Esophagus mucosa (tissue), 1 donor: ENCODE measurements at regions not wholly inside any gene's neighbourhood (a gene's known extent, or its start where the extent isn't known, plus 50 kb on each side); places are given as distances from the start of the nearest gene placed in this dataset.
"Not testable (repeated sequence)": the region's sequence is repeated elsewhere in the genome, so short reads cannot be mapped to it uniquely, and the experiment has no call there.

Source experiments
- ATAC-seq: fragments of 200-7000 bp; cut with Tn5 transposase; one replicate; pipeline ENCODE4 v1.9.1; 2020
- donor health status: DM: yes; HTN: yes; CAD: no.

DNA sequence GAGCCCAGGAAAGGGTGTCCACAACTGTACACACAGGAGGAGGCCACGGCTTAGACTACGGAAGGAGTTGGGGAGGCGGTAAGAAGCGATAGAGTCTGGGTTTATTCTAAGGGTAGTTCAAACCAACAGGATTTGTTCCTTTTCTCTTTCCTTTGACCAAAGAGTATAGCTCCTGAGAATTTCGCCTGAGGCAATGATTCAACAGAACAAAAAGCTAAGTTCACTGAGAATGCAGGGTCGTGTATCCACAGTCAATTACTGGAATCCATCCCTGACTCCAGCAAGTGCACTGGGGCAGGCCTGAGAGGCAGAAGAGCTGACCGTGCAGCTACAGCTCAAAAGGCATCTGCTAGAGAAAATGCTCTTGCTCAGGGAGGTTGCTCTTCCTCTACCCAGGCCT is 140.9 kb downstream of the TFCP2L1 start:
- no peak for ATAC-seq

DNA sequence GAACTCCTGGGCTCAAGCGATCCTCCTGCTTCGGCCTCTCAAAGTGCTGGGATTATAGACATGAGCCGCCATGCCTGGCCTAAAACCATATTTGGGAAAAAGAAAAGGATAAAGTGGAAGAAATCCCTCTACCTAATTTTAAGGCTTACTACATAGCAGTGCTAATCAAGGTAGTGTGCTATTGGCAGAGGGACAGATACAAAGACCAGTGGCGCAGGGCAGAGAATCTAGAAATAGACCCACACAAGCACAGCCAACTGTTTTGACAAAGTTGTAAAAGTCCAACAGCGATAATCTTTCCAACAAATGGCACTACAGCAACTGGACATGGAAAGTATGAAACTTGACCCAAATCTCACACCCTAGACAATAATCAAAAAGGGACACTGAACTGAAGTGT is 138.4 kb downstream of the TFCP2L1 start:
- ATAC-seq = no peak

DNA sequence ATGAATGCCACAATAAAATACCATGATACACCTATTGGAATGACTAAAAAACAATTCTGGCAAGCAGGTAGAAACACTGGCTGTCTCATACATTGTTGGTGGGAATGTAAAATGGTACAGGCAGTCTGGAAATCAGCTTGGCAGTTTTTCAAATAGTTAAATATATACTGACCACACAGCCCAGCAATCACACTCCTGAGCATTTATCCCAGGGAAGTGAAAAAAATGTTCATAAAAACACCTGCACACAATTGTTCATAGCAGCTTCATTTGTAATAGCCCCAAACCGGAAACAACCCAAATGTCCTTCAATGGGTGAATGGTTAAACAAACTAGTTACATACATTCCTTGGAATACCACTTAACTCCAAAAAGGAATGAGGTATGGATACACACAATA is 137.2 kb downstream of the TFCP2L1 start:
- ATAC-seq = no peak

DNA sequence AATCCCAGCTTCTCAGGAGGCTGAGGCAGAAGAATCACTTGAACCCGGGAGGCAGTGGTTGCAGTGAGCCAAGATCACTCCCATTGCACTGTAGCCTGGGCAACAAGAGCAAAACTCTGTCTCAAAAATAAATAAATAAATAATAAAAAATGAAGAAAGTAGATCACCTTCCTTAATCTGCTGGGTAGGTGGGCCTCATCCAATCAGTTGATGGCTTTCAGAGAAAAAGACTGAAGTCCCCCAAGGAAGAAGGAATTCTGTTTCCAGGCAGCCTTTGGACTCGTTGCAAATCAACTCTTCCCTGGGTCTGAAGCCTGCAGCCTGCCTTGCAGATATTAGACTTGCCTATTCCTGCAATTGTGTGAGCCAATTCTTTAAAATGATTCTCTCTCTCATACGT is 136.5 kb downstream of the TFCP2L1 start:
- no peak for ATAC-seq

DNA sequence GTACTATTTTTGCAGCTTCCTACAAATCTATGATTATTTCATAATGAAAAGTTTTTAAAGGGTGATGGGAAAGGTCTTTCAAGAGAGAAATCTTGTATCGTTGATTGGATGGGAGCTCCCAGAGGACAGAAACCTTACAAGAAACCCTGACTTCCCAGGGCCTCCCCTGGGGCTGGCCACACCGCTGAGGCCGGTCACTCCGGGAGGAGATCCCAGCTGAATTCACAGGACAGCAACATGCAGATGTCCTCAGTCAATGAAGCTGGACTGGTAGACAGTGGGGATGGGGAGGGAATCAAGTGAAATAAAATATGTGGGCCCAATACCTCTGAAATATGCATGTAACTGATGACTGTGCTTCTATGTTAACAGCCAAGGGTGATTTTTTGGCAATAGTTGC is 135.6 kb downstream of the TFCP2L1 start:
- no peak for ATAC-seq

DNA sequence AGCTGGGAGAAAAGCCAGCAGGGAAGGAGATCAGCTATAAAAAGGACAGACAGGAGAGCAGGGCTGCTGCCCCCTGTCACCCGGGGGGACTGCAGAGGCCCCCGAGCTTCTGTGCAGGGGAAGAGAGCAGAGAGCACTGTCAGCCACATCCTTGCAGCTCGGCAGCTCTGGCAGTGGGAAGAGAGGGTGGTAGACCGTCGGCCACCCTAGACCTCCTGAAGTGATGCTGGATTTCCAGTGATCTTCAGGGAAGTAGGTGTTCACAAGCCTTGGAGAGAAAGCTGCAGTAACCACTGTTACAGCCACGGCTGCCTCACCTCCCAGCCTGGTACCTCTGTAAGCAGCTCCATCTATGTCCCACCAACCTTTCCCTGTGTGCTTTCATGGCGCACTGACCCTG is 134.9 kb downstream of the TFCP2L1 start:
- no peak for ATAC-seq

DNA sequence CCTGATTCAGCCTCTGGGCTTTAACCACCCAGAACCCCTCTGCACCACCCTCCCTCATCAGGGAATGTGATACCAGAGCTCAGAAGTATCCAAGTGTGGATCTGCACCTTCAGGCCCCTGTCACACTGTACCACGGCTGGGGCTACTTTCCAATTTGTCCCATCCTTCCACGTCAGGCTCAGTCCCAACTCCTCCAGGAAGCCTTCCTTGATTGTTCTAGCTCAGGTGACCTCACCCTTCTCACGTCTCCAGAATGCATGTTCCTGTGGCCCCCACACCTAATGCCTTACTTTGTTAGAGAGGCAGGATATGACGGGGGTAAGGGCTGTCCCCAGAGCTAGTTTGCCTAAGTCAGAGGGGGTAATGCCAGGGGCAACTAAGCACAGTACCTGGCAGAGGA is 134.3 kb downstream of the TFCP2L1 start:
- ATAC-seq = no peak

DNA sequence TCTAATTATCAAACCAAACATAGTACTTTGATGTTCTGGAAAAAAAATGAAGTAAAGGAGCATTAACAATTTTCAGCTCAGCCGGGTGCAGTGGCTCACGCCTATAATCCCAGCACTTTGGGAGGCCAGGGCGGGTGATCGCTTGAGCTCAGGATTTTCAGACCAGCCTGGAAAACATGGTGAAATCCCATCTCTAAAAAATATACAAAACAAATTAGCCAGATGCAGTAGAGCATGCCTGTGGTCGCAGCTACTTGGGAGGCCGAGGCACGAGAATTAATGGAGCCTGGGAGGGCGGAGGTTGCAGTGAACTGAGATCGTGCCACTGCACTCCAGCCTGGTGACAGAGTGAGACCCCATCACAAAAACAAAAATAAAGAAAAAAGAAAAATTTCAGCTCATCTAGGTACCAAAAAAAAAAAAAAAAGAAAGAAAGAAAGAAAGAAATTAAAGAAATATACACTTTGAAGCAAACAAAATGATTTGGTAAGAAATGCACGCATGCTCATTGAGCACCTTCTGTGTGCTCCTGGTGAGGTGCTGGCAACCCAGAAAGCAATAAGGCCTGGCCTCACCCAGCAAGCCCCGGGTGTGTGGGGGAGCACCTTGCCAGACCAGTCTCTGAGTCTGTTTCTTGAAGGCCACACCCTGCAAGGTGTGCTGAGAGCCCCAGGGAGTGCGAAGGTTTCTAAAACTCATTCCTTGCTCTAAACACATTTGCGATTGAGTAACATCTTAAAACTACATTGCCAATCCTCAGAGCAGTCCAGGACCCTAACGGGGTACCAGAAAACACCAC is 133.5 kb downstream of the TFCP2L1 start:
- peak; percentile 98 for ATAC-seq

DNA sequence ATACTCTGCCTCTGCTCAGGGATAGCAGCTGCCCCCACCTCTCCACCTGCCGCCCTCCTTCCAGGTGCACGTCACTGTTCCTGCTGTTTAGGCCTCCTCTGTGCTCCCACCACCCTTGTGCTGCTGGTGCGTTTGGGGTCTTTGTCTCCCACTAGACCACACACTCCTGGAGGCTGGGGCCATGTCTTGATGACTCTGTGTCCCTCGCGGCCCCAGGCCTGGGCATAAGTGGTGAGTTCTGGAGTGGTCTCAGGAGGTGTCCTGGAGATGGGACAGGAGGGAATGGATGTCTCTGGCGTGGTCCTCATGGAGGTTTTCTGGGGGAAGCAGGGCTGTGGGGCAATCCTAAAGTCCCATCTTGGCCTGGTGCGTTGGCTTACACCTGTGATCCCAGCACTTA is 132.1 kb downstream of the TFCP2L1 start:
- no peak for ATAC-seq

DNA sequence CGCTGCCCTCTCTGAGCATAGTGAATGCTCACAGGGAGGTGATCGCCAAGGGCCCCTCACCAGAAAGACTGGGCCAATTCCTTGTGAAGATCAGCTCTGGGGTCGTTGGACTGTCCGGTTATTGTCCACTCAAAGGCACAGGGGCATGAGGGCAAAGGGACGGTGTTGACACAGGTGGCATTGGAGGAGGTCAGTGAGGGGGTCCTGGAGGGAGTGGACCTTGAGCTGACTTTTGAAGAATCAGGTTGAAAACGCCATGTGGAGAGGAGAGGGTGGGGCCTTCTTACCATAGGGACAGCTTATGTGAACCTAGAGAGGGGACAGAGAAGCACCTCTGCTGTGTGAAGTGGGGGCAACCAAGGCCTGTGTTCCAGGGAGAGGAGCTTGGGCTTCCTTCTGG is 131.5 kb downstream of the TFCP2L1 start:
- no peak for ATAC-seq

DNA sequence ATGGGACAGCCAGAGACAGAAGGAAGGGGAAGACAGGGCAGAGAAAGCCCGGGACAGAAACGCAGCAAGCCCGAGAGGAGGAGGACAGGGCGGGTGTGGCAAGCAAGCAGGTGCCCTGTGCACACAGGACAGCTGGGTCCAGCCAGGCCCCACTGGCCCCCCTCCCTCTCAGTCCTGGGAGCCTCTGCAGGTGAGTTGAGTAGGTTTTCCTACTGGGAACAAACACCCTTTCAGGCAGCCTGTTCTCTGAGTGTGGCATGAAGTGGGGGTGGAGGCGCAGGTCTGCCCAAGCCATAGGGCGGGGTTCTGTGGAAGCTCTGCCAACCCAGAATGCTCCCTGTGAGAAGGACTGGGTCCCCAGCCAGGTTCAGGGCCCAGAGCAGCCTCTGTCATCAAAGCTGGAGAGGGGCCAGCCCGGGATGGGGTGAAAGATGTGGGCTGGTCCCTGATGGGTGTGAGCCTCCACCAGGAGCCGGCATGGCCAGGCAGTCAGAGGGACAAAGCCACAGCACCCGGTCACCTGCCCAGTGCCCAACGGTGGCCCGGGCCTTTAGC is 129.4 kb downstream of the TFCP2L1 start:
- ATAC-seq = peak; percentile 82

DNA sequence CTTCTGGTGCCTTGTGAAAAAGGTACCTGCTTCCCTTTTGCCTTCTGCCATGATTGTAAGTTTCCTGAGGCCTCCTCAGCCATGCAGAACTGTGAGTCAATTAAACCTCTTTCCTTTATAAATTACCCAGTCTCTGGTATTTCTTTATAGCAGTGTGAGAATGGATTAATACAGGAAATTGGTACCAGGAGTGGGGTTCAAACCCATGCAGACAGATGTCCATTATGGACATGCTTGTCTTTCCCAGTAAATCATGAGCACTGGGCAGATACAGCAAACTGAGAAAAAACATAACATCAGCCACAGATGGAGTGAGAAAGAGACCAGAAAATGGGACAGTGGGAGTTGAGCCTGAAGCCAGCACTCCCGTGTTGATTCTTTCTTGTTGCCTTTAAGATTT is 127.5 kb downstream of the TFCP2L1 start:
- not testable (repeated sequence) for ATAC-seq

DNA sequence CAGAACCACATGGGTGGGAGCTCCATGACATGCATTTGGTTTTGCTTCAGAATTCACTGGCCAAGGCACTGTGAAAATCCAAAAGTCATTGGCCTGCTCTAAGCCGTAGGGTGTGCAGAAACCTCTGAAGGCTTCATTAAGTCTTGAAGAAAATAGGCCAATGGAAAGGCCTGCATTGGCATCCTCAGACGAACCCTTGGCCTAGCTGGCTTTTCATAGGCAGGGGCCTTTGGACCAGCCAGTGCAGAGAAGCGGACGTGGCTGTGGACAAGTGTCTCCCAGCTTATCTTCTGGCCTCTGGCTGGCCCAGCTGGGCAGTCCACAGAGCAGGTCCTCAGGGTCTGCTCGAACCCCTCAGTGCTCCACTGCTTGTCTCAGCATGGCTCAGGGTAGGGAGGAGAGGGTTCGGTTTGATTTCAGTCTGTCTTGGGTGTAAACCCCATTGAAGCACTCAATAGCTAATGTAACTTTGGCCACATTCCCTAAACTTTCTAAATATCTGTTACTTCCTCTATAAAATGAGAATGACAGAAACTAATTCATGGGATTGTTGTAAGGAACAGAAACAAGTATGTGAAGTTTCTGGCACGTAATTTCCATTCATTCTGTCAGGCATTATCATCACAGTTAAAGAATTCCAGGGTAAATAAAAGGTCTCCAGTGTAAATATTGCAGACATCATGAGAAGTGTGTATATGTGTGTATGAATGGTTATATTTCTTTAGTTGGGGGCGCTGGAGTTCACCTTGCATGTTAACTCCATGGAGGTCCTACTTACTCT is 125.5 kb downstream of the TFCP2L1 start:
- no peak for ATAC-seq

DNA sequence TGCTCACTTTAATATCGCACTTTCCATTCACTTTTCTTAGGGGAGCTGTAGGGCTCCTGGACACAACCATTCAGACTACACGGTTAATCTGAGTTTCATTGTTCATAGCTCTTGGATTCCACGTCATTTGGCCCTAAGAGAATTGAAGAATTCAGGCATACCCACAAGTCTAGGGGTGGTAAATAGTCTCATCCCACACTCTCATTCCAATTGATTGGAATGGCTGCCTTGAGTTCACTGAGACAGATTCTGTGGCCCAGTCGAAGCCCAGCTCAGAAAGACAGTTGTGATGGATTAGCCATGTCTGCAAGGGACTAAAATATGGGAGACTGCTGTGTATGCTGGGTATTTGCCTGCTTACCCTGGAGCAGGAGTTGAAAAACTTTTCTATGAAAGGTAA is 124.6 kb downstream of the TFCP2L1 start:
- ATAC-seq = no peak

DNA sequence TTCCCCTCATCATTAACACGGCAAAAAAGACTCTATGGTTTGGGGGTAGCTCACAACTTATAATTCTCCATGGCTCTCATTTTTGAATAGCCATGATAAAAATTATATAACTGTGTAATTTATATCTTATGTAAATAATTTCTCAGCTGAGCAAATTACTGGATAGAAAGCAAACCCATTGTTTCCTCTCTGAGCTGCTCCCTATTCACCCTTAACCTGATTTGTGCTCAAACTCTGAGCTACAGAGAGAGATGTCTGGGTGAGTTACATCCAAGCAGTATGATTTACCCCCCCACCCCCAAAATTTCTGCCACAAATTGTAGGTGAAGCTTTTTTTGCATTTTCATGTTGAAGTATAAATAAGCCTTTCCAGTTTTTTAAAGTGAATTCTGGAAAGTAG is 123.7 kb downstream of the TFCP2L1 start:
- ATAC-seq = no peak

DNA sequence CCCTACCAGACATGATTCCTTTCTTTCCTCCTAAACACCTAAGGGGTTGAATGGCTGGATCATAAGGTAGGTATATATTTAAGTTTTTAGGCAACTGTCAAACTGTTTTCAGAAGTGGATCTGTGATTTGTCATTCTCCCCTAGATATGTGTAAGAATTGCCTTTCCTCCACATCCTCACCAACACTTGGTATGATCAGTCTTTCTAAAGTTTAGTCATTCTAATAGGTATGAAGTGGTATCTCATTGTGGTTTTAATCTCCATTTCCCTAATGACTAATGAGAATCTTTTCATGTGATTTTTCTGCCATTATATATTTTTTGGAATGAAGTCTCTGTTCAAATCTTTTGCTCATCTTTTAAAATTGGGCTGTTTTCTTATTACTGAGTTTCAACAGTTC is 122.1 kb downstream of the TFCP2L1 start:
- ATAC-seq = no peak

DNA sequence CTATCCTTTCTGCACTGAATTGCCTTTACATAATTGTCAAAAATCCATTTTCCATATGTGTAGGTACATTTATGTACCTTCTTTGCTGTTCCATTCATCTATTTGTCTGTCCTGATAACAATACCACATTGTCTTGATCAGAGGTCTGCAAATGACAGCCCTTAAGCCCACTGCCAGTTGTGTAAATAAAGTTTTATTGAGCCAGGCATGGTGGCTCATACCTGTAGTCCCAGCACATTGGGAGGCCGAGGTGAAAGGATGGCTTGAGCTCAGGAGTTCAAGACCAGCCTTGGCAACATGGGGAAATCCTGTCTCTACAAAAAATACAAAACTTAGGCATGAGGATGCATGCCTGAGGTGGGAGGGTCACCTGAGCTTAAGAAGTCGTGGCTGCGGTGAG is 121.0 kb downstream of the TFCP2L1 start:
- no peak for ATAC-seq

DNA sequence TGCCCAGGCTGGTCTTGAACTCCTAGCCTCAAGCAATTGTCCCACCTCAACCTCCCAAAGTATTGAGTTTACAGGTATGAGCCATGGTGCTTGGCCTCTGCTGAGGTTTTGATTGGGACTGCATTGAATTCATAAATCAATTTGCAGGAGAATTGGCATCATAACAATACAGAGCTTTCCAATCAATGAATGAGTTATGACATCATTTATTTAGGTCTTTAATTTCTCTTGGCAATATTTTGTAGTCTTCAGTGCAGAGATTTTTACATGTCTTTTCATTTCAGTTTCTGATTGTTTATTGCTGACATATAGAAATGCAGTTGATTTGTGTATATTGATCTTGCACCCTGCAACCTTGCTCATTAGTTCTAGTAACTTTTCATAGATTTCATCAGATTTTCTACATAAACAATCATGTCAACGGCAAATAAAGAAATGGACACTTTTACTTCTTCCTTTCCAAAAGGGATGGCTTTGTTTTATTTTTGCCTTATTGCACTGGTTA is 119.9 kb downstream of the TFCP2L1 start:
- ATAC-seq = no peak
